ENCODE measurements at regions not wholly inside any gene's neighbourhood (a gene's known extent, or its start where the extent isn't known, plus 50 kb on each side); places are given as distances from the start of the nearest gene placed in this dataset.

- no peak for DNase-seq
These were observed 467.1 kb downstream of the HDGFL1 start for GRCh38 chr6:23036406-23036983.

GRCh38 chr6:23040899-23041298 is 471.5 kb downstream of the HDGFL1 start:
- no peak for DNase-seq

DNA sequence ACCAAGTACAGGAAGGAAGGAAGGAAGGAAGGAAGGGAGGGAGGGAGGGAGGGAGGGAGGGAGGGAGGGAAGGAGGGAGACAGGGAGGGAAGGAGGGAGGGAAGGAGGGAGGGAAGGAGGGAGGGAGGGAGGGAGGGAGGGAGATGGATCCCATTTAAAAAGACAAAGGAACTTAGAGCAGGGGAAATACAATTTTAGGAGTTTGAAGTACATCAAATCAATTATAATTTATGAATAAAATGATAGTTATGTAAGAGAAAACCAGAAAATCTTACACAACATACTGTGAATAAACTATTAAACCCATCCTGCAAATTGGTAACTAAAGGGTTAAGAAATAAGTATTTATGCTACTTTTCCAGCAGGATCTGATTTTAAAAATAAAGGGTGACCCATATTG is 475.9 kb downstream of the HDGFL1 start:
- no peak for DNase-seq

GRCh38 chr6:23055523-23055922 is 486.2 kb downstream of the HDGFL1 start:
- no peak for DNase-seq

GRCh38 chr6:23073821-23074220 is 504.5 kb downstream of the HDGFL1 start:
- no peak for DNase-seq

GRCh38 chr6:23077772-23078171 is 508.4 kb downstream of the HDGFL1 start:
- no peak for DNase-seq

- no peak for DNase-seq
These were observed 512.3 kb downstream of the HDGFL1 start for GRCh38 chr6:23081701-23082100.

DNA sequence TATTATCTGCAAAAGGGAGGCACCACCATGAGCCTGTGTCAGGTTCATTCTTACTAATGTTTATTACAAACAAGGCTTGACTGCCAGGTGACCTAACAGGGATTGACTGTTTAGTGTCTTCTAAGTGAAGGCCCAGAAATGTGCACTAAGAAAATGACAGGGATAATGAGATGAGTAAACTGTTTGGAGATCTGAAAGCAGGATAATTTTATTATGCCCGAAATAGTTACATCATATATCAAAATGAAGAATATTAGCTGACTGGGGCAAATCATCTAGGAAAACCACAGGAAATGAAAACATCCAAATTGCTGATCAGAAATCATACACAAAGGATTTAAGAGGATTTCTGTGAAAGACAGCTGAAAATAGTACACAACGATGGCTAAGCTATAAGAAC is 516.7 kb downstream of the HDGFL1 start:
- DNase-seq: no peak

DNA sequence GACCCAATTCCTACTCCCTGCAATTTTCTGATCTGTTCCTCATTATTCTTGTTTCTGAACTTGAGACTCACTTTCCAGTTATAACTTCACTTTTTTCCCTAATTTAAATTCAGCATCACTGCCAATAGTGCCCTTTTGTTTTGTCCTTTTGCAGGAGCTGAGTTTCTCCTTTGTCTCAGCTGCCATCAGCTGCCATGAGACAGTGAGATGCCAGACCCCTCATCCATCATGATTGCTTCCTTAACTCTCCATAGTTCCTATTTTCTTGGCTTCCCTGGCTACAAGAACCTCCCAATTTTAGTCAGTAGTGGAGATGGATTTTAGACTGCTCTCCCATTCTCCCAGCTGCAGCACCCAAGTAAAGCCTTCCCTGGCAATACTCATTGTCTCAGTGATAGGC is 518.1 kb downstream of the HDGFL1 start:
- DNase-seq: no peak

GRCh38 chr6:23088761-23089160 is 519.4 kb downstream of the HDGFL1 start:
- DNase-seq: no peak

DNA sequence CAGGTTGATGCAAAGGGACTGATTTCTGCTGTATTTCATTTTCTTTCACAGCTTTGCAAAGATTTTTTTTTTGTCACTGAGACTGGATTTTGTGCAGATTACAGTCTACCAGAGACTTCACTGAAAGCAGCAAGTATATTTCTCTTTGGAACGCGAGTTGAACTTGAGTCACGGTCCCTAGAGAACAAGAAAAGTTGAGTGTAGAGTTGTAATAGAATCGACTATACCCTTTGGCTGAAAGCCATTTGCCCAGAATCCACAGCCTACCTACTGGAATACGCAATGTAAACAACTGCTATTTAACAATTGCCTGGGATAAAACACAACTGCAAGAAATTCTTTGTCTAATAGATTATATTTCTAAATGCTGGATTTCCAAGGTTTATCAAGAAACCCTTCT is 520.6 kb downstream of the HDGFL1 start:
- no peak for DNase-seq

GRCh38 chr6:23091795-23092194 is 522.4 kb downstream of the HDGFL1 start:
- DNase-seq: no peak

GRCh38 chr6:23096876-23097275 is 527.5 kb downstream of the HDGFL1 start:
- DNase-seq: no peak

GRCh38 chr6:23097566-23097965 is 528.2 kb downstream of the HDGFL1 start:
- DNase-seq: no peak

GRCh38 chr6:23106951-23107350 is 537.6 kb downstream of the HDGFL1 start:
- DNase-seq: no peak

GRCh38 chr6:23111984-23112383 is 542.6 kb downstream of the HDGFL1 start:
- DNase-seq: no peak

DNA sequence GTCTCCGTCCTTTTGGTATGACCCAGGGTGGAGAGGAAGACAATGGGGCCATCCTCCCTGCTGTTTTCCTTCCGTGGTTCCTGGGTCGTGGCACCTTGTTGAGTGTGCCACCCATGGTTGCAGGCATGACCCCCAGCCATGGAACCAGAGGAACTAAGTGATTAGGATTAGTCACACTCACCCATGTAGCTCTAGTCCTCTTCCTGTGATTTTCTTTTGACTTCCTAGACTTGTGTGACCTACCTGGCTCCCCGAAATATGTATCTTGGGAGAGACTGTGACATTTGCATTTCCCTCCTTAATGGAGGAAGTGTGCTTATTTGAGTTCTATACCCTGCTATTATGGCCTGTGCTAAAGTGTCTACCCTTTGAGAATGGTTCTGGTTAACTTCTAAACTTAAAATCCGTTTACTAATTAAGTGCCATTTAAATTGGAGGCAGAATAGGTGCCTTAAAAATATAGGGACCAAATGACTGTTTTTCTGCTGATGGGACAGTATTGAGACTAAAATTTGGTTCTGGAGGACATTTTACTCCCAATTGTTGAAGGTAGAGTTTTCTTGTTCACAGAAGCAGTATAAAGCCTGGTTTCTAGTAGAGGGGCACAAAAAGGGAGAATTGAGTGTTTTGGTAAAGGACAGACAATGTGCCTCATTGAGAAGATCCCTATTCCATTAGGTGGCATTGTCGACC is 545.6 kb downstream of the HDGFL1 start:
- DNase-seq: no peak

DNA sequence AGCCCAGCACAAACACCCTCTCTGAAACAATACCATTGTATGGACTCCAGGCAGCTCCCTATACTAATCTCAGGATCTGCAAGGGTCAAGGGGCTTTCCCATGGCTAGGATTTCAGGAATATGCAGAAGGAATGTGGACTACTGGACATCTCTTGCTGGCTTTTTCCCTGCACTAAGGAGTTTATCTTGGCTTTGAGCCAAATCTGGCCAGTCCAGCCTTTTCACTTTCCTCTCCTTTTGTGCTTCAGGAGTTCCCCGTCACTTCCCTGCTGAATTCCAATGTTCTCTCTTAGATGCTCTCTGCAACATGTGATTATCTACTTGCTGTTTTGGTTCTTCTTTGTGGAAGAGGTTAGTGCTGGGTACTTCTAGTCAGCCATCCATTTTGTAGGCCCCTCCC is 568.2 kb downstream of the HDGFL1 start:
- no peak for DNase-seq

DNA sequence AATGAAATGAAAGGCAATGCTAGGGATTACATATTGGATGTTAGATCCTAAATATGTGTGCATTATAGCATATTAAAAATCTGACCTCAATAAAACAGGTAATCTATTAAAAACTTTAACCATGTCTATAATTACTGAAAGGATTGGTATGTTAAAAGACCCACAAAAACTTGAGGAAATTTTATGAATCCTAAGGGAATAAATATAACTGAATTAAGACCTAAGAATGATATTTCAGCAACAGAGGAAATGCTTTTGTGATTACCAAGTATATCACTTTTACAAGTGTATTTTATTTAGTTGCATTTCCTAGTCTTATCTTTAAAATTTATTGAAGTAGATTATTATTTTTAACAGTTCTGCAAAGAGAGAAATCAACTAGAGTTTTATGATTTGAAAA is 571.5 kb downstream of the HDGFL1 start:
- DNase-seq: no peak

DNA sequence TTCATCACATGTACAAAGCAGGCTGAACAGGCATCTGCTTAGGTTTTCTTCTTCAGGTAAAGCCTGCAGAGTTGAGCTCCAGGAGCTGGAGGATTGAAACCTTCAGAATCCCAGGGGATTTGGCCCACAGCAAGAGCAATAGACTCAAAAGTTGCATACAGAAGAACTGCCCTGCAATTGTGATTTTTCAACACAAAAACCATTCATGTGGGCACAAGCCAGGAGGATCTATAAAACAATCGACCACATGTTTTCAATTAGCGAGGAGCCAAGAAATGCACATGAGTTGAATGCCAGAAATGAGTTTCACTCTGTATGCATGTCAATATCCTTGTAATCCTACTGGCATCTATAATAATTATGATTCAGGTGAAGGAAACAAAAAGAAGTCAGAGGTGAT is 576.4 kb downstream of the HDGFL1 start:
- no peak for DNase-seq

- DNase-seq: no peak
These were observed 584.8 kb downstream of the HDGFL1 start for GRCh38 chr6:23154159-23154558.

GRCh38 chr6:23170049-23170448 is 600.7 kb downstream of the HDGFL1 start:
- DNase-seq: no peak

DNA sequence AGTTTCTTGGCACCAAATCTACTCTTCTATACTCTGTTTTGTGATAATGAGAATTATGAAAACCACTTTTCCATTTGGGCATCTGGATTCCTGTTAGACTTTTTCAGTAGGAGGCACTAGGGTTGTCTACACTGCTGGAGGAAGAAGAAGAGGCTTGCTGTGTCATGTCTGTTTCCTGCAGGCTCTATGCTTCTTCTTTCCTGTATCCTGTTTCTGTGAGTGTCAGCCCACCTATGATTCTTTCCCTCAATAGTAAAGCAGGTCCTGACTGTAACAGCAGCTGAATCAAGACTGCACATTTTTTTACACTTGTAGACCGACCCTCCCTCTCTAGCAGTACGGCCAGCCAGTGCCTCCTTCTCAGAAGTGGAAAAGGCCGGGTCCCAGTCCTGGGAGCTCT is 603.9 kb downstream of the HDGFL1 start:
- DNase-seq: peak; percentile 36

GRCh38 chr6:23174781-23175361 is 605.5 kb downstream of the HDGFL1 start:
- DNase-seq: no peak

DNA sequence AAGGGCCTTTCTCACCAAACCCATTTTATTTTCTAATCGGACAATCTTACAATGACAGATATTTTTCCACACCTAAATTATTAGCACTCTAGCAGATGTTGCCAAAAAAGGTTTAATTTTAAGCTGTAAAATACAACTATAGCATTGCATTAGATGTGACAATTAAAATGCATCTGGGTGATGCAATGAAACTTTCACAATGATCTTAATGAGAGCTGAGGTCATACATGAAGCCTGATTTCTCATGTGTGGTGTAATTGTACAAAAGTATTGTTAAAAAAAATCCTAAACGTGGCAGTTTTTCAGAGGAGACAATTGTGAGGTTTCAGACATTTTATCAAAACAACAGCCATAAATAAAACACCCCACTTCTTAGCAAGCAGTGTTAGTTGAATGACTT is 606.0 kb downstream of the HDGFL1 start:
- DNase-seq: no peak
